ENCODE measurements at regions not wholly inside any gene's neighbourhood (a gene's known extent, or its start where the extent isn't known, plus 50 kb on each side); places are given as distances from the start of the nearest gene placed in this dataset.
A peak's percentile ranks its signal among the peaks of the same experiment; 100 is the strongest.
"Not testable (repeated sequence)": the region's sequence is repeated elsewhere in the genome, so short reads cannot be mapped to it uniquely, and the experiment has no call there.

GRCh38 chr12:75831402-75831801 lies 200.2 kb downstream of the PHLDA1 start:
- no peak for DNase-seq

GRCh38 chr12:75827061-75827460 lies 204.5 kb downstream of the PHLDA1 start:
- DNase-seq = no peak

GRCh38 chr12:75825686-75826085 lies 205.9 kb downstream of the PHLDA1 start:
- no peak for DNase-seq

DNA sequence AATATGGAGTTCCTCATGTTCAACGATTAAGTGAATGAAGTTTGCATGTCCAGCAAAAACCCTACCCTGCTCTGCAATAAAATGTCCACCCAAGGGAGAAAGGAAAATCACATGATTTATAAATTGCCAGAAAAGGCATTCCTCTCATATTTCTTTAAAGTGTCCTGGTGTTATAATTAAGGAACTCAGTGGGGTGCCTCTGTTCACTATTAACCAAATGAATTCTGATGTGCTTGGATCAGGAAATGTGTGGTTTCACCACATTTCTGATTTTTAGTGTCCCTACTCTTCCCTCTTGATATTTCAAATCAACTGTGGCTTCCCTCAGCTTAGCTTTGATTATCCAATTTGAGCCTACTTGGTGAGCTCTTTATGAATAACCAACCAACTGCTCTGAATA lies 208.1 kb downstream of the PHLDA1 start:
- no peak for DNase-seq

GRCh38 chr12:75822416-75822815 lies 209.2 kb downstream of the PHLDA1 start:
- DNase-seq = no peak

GRCh38 chr12:75820848-75821578 lies 210.6 kb downstream of the PHLDA1 start:
- no peak for DNase-seq

- no peak for DNase-seq
These were observed 211.5 kb downstream of the PHLDA1 start for GRCh38 chr12:75820071-75820470.

DNA sequence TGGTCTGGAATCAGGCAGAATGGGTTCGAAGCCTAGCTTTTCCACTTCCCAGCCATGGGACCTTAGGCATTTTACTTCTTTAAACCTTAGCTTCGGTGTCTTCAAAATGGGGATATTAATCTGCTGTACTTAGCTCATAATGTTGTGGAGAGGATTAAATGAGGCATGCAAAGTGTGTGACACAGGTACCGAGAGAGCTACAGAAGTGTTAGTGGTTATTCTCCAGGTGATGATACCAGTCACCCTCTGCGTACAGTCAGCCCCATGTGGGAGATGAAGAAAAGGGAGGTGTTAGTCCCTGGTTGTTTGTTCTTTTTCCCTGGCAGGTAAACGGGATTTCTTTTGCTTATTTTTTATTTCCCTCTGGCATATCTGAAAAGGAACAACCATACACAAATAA lies 212.1 kb downstream of the PHLDA1 start:
- no peak for DNase-seq

DNA sequence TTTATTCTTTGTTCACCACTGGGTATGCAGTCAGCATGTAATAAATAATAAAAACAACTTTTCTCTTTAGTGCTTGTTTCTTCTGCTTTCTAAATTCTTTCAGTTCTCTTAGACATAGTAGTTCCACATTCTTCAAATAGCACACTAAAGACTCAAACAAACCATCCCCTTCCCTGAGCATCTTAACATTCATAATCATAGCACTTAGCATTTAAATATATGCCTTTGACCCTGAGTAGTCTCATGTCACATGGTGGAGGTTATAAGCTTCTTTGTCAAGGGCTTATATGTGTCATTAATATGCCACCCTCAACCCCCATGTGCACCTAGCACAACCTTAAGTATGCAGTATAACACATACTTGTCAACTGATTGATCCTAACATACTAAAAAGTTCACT lies 212.7 kb downstream of the PHLDA1 start:
- DNase-seq = no peak

GRCh38 chr12:75816897-75817296 lies 214.7 kb downstream of the PHLDA1 start:
- DNase-seq = peak; percentile 11

DNA sequence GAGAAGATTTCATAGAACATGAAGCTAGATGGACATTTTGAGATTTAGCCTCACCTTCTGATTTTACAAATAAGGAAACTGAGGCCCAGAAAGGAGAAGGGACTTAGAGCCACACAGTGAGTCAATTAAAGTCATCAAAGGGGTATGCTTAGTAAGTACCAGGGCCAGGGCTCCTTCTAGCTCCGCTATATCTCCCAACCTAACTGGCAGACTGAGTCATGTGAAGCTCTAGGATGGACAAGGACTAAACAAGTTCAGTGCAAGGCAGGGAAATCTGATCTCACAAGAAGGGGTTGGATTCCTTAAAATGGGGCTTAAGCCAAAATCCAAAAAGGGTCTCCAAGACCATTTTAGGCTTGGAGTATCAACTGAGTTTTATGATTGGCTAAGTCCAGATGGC lies 215.8 kb downstream of the PHLDA1 start:
- no peak for DNase-seq

DNA sequence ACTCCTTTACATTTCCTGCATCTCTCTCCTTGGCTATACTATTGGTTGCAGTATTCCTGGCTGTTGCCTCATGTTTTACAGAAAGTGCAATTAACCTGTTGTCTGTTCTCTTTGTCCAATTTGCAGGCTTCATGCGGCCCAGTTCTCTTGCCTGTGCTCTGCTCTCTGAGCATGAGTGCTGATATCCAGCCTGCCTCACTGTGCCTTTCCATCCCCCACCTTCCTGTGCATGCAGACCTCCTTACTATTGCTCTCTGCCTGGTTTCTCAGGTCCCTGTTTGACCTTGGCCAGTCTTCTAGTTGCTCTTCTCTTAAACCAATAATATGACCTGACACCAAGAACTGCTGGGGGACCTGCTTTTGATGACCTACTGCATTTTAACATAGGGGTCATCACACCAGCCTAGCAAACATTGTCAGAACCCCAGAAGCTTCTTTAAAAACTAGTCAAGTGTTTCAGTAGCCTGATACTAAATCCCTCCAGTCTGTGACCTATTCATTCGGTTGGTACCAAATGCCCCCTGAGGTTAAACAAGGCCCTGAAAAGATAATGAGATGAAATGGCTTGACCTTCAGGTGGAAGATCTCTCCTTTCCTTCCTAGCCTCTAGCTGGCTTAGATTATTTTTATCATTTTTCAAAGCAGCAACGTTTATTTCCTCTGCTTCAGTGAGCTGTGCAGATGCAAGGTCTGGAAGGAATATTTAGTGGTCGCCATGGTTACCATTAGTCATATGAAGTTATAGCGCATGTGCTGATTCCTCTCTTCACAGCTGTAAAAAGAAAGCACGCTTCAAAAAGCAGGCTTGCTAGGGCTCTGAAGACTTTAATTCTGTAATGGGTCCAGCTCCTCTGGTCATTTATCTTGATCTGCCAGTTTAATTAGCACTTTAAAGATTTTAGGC lies 216.5 kb downstream of the PHLDA1 start:
- DNase-seq = no peak

DNA sequence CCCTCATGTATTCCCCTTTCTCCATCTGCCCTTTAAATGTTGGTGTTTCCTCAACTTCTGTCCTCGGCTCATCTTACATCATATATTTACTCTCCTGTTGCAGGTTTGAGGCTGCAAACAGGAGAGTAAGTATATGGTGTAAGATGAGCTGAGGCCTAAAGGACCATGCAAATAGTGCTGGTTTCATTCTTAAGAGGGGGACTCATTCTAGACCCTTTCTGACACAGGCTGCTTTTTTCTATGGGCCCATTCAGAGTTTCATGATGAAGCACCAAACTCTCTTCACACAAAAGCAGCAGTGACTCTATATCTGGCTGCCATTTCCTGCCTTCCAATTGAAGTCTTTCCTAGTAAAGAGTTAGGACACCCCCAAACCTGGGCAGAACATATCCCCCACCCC lies 218.5 kb downstream of the PHLDA1 start:
- no peak for DNase-seq

- DNase-seq = no peak
These were observed 219.1 kb downstream of the PHLDA1 start for GRCh38 chr12:75812271-75813018.

GRCh38 chr12:75809746-75810145 lies 221.8 kb downstream of the PHLDA1 start:
- DNase-seq = no peak

GRCh38 chr12:75807494-75807893 lies 224.1 kb downstream of the PHLDA1 start:
- DNase-seq = no peak

DNA sequence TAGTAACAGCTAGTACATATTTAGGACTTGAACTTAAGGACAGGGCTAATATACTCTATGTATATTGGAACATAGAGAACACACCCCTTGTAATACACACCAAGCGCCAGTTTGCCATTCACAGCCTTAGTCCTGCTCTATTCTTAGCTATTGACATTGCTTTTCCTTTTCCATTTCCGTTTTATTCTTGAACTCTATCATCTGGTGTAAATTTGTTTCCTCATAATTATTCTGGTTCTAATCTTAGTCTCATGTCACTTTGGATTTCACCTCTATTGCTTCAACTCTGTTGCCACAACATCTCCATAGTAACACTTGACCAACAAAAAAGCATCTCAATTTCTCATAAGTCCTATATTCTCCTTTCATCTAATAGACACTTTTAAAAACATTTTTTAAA lies 225.7 kb downstream of the PHLDA1 start:
- DNase-seq = no peak

DNA sequence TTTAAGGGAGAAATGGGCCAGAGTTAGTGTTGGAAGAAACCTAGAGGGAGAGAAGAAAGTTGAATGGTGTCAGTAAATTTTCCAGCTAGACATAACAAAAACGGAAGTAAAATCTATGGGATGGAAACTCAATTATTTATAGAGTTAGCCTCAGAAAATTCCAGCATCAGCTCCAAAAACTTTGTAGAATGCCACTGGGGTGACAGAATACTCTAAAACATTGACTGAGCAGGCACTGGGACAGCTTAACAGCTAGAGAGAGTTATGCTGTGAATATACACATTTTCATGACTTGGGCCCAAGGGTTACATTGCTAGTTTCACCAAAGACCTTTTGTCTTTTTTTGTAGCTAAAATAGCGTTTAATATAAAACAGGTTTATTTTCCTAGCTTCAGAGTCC lies 226.3 kb downstream of the PHLDA1 start:
- no peak for DNase-seq

GRCh38 chr12:75798136-75798926 lies 233.2 kb downstream of the PHLDA1 start:
- no peak for DNase-seq

DNA sequence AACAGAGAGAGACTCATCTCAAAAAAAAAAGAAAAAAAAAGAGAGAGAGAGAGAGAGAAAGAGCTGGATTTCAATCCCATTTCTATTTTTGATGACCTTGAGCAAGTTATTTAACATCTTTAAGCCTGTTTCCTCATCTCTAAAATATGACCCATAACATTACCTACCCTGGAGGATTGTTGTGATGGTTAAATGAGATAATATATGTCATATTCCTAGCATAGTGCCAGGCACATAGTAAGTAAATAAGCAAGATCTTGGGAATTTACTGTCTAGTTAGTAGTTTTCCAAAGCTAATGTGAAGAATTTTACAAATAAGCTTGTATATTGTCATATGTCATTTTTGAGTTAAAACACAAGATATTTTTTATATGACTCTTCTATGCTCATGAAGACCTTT lies 236.5 kb downstream of the PHLDA1 start:
- no peak for DNase-seq

DNA sequence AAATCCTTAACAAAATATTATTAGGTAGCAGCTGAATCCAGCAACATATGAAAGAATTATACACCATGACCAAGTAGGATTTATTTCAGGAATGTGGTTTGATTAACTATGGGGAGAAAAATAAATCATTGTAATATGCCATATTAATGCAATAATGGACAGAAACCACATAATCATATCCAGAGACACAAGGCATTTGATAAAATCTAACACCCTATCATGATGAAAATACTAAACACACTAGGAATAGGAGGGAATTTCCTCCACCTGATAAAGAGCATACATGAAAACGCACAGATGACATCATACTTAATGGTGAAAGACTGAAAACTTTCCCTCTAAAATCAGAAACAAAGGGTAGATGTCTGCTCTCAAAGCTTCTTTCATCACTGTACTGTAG lies 238.9 kb downstream of the PHLDA1 start:
- DNase-seq = no peak

DNA sequence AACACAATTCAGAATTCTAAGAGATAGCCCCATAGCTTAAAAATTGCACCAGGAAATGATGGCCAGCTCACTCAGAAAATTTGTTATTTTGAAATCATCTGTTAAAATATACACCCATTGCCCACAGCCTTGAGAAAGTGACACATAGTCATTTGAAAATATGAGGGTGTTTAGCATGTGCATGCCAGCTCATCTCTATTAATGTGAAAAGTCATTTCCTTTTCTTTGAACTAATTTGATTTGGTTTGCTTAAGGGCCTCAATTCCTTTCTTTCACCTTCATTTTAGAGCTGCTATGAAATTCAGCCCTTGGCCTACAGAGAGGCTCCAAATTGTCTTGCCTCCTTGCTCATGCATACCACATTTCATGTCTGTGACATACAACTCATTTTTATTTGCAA lies 241.4 kb downstream of the PHLDA1 start:
- no peak for DNase-seq

GRCh38 chr12:75787146-75787545 lies 244.4 kb downstream of the PHLDA1 start:
- not testable (repeated sequence) for DNase-seq

Measured in 8988T (cell line).